Hematopoietic multipotent progenitor cell treated with erythropoietin and hydrocortisone succinate and interleukin-3 and kit ligand, for 6 days (in vitro differentiated cells): ENCODE measurements at regions not wholly inside any gene's neighbourhood (a gene's known extent, or its start where the extent isn't known, plus 50 kb on each side); places are given as distances from the start of the nearest gene placed in this dataset.
"Not testable (repeated sequence)": the region's sequence is repeated elsewhere in the genome, so short reads cannot be mapped to it uniquely, and the experiment has no call there.

Experiments used
- DNase-seq: peaks from one replicate; pipeline ENCODE4 v3.0.0-alpha.2; 2015

DNA sequence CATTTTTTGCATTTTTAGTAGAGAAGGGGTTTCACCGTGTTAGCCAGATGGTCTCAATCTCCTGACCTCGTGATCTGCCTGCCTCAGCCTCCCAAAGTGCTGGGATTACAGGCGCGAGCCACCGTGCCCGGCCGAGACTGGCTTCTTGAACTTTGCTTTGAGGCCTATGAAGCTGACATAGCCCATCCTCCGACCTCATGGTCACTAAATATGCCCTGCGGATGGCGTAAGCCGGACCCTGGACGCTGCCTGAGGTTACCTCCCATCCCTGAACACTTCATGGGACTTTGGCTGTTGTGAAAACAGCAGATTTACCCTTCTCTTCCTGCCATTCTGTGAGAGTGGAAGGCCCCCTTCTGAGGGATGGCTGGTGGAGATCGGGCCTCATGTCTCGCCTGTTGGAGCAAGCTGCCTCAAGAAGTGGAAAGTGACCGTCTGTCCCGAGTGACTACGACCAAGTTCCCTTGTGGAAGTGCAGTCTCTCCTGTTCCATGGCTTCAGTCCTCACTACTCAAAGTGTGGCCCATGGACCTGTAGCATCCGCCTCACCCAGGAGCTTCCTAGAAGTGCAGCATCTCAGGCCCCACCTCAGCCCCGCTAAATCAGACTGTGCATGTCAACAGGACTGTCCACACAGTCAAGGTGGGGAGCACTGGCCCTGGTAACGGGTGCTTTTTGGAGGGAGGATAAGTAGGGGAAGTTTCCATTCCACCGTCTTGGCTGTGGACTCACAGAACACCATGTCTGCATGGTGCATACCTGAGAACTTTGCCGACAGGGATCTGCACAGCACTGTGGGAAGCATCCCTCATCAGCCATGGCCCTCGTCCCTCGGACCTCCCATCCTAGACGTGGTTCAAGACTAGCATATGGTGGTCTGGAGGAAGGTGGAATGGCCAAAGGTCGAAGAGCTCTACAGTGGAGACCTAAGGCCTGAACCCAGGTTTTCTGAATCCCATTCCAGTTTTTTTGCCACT is 210.5 kb upstream of the SHH start:
- no peak for DNase-seq

- no peak for DNase-seq
These were observed 209.2 kb upstream of the SHH start for GRCh38 chr7:156021471-156021870.

DNA sequence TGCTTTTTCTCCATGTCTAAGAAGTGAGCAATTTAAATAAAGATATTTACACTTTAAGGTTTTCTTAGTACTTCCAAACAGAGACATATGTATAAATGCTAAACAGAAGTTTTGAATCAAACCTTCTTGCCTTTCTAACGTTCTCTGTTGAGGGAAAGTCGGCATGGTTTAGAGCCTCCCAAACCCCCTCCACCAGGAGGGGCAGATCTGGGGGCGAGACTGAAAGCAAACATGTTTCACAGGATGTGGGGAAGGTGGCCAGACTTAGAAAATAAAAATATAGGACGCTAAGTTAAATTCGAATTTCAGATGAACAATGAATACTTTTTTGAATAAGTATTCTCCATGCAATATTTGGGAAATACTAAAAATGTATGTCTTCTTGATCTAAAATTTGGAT is 208.3 kb upstream of the SHH start:
- DNase-seq: no peak

- DNase-seq: no peak
These were observed 207.7 kb upstream of the SHH start for GRCh38 chr7:156019776-156020565.

- no peak for DNase-seq
These were observed 207.0 kb upstream of the SHH start for GRCh38 chr7:156019308-156019707.

DNA sequence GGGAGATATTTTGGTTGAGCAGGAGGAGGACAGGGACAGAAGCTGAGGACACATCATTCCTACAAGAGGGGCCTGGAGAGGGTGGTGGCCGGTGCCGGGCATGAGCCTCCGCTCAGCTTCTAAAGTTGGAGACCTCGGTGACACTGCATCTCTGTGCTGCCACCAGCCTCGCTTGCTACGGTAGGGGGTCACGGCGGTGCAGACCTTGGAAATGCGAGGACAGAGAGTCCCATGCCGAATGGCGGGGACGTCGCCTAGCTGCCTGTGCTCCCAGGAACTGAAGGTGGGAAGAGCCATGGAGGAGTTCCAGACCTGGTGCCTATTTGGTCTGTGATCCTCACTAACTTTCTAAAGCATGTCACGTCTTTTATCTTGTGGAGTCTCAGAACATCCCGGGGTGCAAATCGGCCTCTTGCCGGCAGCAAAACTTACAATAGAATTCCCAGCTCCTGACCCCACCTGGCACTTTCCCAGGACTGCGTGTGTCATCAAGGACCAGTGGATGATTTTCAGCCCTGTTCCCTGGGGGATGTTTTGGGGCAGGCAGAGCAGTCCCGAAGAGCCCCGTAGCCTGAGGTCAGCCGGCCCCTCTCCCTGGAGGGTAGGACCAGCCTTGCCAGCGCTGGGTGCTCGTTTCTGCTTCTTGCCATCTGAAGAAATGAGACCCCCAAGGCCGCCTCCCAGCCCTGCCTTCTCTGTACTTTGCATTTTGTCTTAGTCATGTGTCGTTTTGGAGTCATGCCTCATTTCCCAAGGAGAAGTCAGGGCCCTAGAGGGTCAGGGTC is 205.8 kb upstream of the SHH start:
- no peak for DNase-seq

GRCh38 chr7:156017431-156017830 is 205.2 kb upstream of the SHH start:
- DNase-seq: no peak

GRCh38 chr7:156015237-156016020 is 203.2 kb upstream of the SHH start:
- DNase-seq: no peak

GRCh38 chr7:156014808-156015207 is 202.5 kb upstream of the SHH start:
- no peak for DNase-seq

- DNase-seq: no peak
These were observed 201.9 kb upstream of the SHH start for GRCh38 chr7:156014201-156014600.

- DNase-seq: no peak
These were observed 200.1 kb upstream of the SHH start for GRCh38 chr7:156012412-156012811.

DNA sequence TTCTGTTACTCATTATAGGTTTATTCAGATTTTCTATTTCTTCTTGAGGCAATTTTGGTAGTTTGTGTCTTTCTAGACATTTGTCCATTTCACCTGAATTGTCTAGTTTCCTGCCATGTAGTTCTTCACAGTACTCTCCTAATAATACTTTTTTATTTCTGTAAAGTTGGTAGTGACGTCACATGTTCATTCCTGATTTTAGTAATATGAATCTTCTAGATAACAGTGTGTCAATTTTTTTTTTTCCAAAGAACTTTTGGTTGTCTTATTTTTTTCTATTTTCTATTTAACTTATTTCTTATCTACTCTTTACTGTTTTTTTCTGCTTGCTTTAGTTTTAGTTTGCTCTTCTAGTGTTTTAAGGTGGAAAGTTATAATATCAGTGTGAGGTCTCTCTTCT is 197.3 kb upstream of the SHH start:
- DNase-seq: no peak

DNA sequence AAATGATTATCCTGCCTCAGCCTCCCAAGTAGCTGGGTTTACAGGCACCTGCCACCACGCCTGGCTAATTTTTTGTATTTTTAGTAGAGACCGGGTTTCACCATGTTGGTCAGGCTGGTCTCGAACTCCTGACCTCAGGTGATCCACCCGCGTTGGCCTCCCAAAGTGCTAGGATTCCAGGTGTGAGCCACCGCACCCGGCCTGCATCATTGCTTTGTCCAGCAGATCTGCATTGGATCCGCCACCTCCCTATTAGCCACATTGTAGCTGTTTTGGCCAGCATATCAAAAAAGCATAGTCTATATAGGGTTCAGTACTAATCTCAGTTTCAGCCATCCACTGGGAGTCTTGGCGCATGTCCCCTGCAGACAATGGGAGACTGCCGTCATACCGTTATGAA is 194.6 kb upstream of the SHH start:
- DNase-seq: not testable (repeated sequence)

DNA sequence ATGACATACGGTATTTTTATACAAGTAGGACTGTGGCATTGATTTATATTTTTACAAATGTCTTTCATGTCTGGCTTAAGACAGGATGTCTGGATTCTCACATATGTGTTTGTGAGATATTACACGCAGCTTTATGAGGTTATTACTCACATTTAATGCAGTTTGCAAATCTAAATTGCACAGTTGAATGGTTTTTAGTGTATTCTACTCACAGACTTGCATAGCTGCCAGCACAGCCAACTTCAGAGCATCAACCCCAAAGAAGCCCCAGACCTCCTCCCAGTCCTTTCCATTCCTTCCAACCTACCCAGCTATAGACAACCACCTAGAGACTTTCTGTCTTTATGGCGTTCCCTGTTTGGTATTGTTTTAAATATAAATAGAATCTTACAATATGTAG is 193.8 kb upstream of the SHH start:
- no peak for DNase-seq

DNA sequence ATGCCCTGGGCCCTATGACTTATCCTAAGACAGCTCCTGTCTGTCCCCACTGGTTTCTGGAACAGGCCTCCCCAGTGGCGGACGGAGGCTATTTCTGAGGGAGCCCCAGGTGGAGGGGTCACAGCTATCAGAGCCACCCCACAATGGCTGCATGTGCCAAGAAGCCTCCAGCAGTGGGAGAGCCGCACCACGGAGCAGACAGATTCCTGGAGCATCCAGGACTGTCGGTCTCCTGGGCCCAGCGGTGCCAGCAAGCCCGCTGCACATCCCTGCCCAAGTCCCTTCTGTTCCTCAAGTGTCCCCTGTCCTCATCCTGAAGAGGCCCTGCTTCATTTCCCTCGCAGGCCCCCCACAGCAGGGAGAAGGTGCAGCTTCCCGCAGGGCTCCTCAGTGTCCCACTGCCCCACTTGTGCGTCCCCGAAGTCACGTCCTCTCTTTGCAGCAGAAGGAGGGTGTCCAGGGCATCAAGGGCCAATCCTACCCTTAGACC is 193.0 kb upstream of the SHH start:
- DNase-seq: no peak

- DNase-seq: no peak
These were observed 192.3 kb upstream of the SHH start for GRCh38 chr7:156004265-156005201.

GRCh38 chr7:156003220-156004162 is 191.2 kb upstream of the SHH start:
- no peak for DNase-seq

- DNase-seq: no peak
These were observed 190.3 kb upstream of the SHH start for GRCh38 chr7:156002362-156003066.
